Uterus (tissue), 2 donors: ENCODE measurements at regions not wholly inside any gene's neighbourhood (a gene's known extent, or its start where the extent isn't known, plus 50 kb on each side); places are given as distances from the start of the nearest gene placed in this dataset.

Experiments used
- CTCF ChIP-seq, 4 experiments: fragments of 200-600 bp in 2 of 4; fragments of 450-650 bp in 2 of 4; sonication (generic) in 2 of 4; IDR thresholded peaks; one replicate each; pipeline ENCODE4 v1.5.1; 2016 to 2019; ENCODE audit warnings: antibody characterized with exemption in 4 of 4, mild to moderate bottlenecking in 2 of 4, moderate library complexity in 1 of 4
- POLR2A ChIP-seq, 2 donors: fragments of 450-650 bp; IDR thresholded peaks; one replicate each; pipeline ENCODE4 v1.6.1; 2016; ENCODE audit warnings: antibody characterized with exemption in 2 of 2, mild to moderate bottlenecking in 1 of 2, moderate library complexity in 1 of 2

DNA sequence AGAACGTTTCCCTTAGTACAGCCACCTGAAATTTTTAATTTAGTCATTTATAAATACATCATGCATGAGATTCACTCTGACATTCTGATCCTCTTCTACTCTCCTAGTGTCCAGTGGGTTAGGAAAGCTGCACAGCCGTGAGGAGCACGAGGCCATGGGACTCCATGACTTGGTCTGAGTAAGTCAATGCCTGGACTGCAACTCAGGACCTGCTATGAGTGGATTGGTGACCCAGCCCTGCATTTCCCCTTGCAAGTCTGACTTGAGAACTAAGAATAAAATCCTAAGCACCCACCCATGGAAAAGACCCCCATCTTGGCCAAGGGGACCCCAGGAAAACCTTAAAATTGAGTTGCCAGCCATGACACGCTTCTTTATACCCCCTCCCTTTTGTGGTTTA is 237.6 kb upstream of the HDAC4 start:
- no peak for TF ChIP-seq CTCF (IDR thresholded peaks at IDR 0.05)
- TF ChIP-seq POLR2A (IDR thresholded peaks at IDR 0.05) = no peak
